ENCODE measurements at regions not wholly inside any gene's neighbourhood (a gene's known extent, or its start where the extent isn't known, plus 50 kb on each side); places are given as distances from the start of the nearest gene placed in this dataset.
"Not testable (repeated sequence)": the region's sequence is repeated elsewhere in the genome, so short reads cannot be mapped to it uniquely, and the experiment has no call there.

- TF ChIP-seq, protein P1, sequence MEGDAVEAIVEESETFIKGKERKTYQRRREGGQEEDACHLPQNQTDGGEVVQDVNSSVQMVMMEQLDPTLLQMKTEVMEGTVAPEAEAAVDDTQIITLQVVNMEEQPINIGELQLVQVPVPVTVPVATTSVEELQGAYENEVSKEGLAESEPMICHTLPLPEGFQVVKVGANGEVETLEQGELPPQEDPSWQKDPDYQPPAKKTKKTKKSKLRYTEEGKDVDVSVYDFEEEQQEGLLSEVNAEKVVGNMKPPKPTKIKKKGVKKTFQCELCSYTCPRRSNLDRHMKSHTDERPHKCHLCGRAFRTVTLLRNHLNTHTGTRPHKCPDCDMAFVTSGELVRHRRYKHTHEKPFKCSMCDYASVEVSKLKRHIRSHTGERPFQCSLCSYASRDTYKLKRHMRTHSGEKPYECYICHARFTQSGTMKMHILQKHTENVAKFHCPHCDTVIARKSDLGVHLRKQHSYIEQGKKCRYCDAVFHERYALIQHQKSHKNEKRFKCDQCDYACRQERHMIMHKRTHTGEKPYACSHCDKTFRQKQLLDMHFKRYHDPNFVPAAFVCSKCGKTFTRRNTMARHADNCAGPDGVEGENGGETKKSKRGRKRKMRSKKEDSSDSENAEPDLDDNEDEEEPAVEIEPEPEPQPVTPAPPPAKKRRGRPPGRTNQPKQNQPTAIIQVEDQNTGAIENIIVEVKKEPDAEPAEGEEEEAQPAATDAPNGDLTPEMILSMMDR (IDR thresholded peaks at IDR 0.05) = no peak
- no peak for DNase-seq (ENCODE audit: low spot score)
- ATAC-seq (ENCODE audit: low FRiP score) = no peak
Observed at GRCh38 chr3:182644790-182645433, 148.4 kb upstream of the ATP11B start.

GRCh38 chr3:182650568-182651128 is 142.7 kb upstream of the ATP11B start:
- ATAC-seq (ENCODE audit: low FRiP score) (no peak), DNase-seq (ENCODE audit: low spot score) (no peak)
- TF ChIP-seq, protein P1 (IDR thresholded peaks at IDR 0.05) = no peak

DNA sequence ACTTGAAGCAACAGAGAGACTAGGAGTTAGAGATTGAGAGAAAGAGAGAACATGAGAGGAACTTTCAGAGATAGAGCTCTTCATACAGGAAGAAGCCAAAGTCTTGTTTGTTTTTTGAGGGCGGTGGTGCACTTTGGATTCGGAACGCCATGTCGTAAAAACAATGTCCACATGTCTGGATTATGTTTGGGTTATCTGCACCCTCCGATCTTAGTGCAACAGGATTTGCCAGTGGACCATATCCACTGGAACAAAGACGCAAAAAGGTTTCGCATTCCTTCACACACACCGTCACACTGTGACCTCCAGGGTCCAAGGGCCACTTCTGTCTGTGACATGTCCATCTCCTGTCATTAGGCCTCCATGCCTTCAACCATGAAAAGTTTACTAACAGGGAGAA is 141.8 kb upstream of the ATP11B start:
- TF ChIP-seq, protein P1 (IDR thresholded peaks at IDR 0.05) = no peak
- no peak for ATAC-seq (ENCODE audit: low FRiP score)
- DNase-seq (ENCODE audit: low spot score) = no peak

DNA sequence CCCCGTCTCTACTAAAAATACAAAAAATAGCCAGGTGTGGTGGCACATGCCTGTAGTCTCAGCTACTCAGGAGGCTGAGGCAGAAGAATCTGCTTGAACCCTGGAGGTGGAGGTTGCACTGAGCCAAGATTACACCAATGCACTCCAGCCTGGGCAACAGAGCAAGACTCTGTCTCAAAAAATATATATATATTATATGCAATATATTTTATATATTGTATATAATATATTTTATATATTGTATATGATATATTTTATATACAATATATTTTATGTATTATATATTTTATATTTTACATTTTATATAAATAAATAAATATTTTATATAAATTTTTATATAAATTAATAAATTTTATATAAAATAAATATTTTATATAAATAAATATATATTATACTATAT is 140.2 kb upstream of the ATP11B start:
- not testable (repeated sequence) for ATAC-seq (ENCODE audit: low FRiP score); DNase-seq (ENCODE audit: low spot score)

GRCh38 chr3:182668541-182668940 is 124.8 kb upstream of the ATP11B start:
- no peak for DNase-seq (ENCODE audit: low spot score)
- no peak for ATAC-seq (ENCODE audit: low FRiP score)
- TF ChIP-seq, protein P1 (IDR thresholded peaks at IDR 0.05) = no peak

- ATAC-seq (ENCODE audit: low FRiP score) = no peak
- no peak for DNase-seq (ENCODE audit: low spot score)
- TF ChIP-seq, protein P1 (IDR thresholded peaks at IDR 0.05) = no peak
Observed at GRCh38 chr3:182668974-182669373, 124.3 kb upstream of the ATP11B start.

DNA sequence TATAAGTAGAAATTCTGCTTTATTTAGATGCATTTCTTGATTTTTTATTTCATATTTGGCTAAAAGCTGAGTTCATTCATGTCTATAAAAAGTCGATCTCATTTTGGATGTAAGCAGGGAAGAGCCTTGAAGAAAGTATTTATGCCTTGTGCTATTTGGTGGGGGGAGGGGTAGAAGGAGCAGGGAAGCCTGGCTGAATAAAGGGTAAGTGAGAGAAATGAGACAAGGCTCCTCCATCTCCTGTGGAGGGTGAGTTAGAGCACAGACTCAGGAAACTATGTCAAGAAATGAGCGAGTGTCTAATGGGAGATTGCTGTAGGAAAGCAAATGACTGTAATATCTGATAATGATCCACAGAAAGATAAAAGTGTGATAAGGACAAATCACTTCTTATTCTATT is 121.8 kb upstream of the ATP11B start:
- TF ChIP-seq, protein P1 (IDR thresholded peaks at IDR 0.05) = no peak
- DNase-seq (ENCODE audit: low spot score) (no peak), ATAC-seq (ENCODE audit: low FRiP score) (no peak)
